ENCODE measurements at regions not wholly inside any gene's neighbourhood (a gene's known extent, or its start where the extent isn't known, plus 50 kb on each side); places are given as distances from the start of the nearest gene placed in this dataset.

GRCh38 chr4:57504797-57505530 is 394.8 kb upstream of the IGFBP7 start:
- no peak overlapping the region for H3K4me3 ChIP-seq (ENCODE audit: low read depth, low read length, poor library complexity, severe bottlenecking)
- TF ChIP-seq EZH2phosphoT487 (IDR thresholded peaks at IDR 0.05; ENCODE audit: borderline replicate concordance, low read depth, low read length) (no peak), CTCF (conservative IDR thresholded peaks at IDR 0.05; ENCODE audit: low read length) (no peak)
- no peaks in the 10 kb centered on the region for H3K9me2 ChIP-seq (ENCODE audit: insufficient read depth, low read length)
- ChIA-PET CTCF (ENCODE audit: unreplicated experiment) (no interaction called here), POLR2A (interaction anchor here (0.8 kb wide), 1 partner anchor 10 kb away, joined by 3 read pairs; no protein-coding TSS in a partner anchor)
- H3K79me2 ChIP-seq (ENCODE audit: insufficient read depth, low read depth, low read length) = no peaks in the 10 kb centered on the region
- intact Hi-C loops (cut with micrococcal nuclease; ENCODE audit: unreplicated experiment) = no loop called here
- H3K4me2 ChIP-seq (ENCODE audit: low read length) = no peak overlapping the region
- H2AFZ ChIP-seq (ENCODE audit: low read length) = no peak overlapping the region
- no TSS peak for BruUV-seq (replicated peaks)
- H3K27ac ChIP-seq (ENCODE audit: low read depth, low read length, poor library complexity, severe bottlenecking) = no peak overlapping the region
- no peaks in the 10 kb centered on the region for H4K20me1 ChIP-seq (ENCODE audit: insufficient read depth, low read length)
- DNase-seq (ENCODE audit: low spot score) = no peak
- no peaks in the 10 kb centered on the region for H3K36me3 ChIP-seq (ENCODE audit: insufficient read depth, low read length)
- H3K9me3 ChIP-seq (ENCODE audit: low read length) = no peaks in the 10 kb centered on the region
- no peaks in the 10 kb centered on the region for H3K4me1 ChIP-seq (ENCODE audit: insufficient read depth, low read length, poor library complexity, severe bottlenecking)

- Histone ChIP-seq H3K9me2 (ENCODE audit: insufficient read depth, low read length) (no peaks in the 10 kb centered on the region), H4K20me1 (ENCODE audit: insufficient read depth, low read length) (no peaks in the 10 kb centered on the region), H3K79me2 (ENCODE audit: insufficient read depth, low read depth, low read length) (no peaks in the 10 kb centered on the region), H2AFZ (ENCODE audit: low read length) (no peak overlapping the region), H3K4me3 (ENCODE audit: low read depth, low read length, poor library complexity, severe bottlenecking) (no peak overlapping the region), H3K4me1 (ENCODE audit: insufficient read depth, low read length, poor library complexity, severe bottlenecking) (no peaks in the 10 kb centered on the region), H3K4me2 (ENCODE audit: low read length) (no peak overlapping the region), H3K27ac (ENCODE audit: low read depth, low read length, poor library complexity, severe bottlenecking) (no peak overlapping the region), H3K36me3 (ENCODE audit: insufficient read depth, low read length) (no peaks in the 10 kb centered on the region), H3K9me3 (ENCODE audit: low read length) (no peaks in the 10 kb centered on the region)
- DNase-seq (ENCODE audit: low spot score) = no peak
- CTCF ChIA-PET (ENCODE audit: unreplicated experiment) = no interaction called here
- TF ChIP-seq CTCF (conservative IDR thresholded peaks at IDR 0.05; ENCODE audit: low read length) (no peak), EZH2phosphoT487 (IDR thresholded peaks at IDR 0.05; ENCODE audit: borderline replicate concordance, low read depth, low read length) (no peak)
- BruUV-seq (replicated peaks) = no TSS peak
- POLR2A ChIA-PET = no interaction called here
- intact Hi-C loops (cut with micrococcal nuclease; ENCODE audit: unreplicated experiment) = no loop called here
Measured at GRCh38 chr4:57504139-57504538, 394.0 kb upstream of the IGFBP7 start.

GRCh38 chr4:57501720-57502119 is 391.5 kb upstream of the IGFBP7 start:
- Histone ChIP-seq H3K36me3 (ENCODE audit: insufficient read depth, low read length) (no peaks in the 10 kb centered on the region), H3K9me2 (ENCODE audit: insufficient read depth, low read length) (no peaks in the 10 kb centered on the region), H3K4me1 (ENCODE audit: insufficient read depth, low read length, poor library complexity, severe bottlenecking) (no peaks in the 10 kb centered on the region), H3K9me3 (ENCODE audit: low read length) (no peaks in the 10 kb centered on the region), H3K4me3 (ENCODE audit: low read depth, low read length, poor library complexity, severe bottlenecking) (no peak overlapping the region), H4K20me1 (ENCODE audit: insufficient read depth, low read length) (no peaks in the 10 kb centered on the region), H3K4me2 (ENCODE audit: low read length) (no peak overlapping the region), H3K27ac (ENCODE audit: low read depth, low read length, poor library complexity, severe bottlenecking) (no peak overlapping the region), H2AFZ (ENCODE audit: low read length) (no peak overlapping the region), H3K79me2 (ENCODE audit: insufficient read depth, low read depth, low read length) (no peaks in the 10 kb centered on the region)
- POLR2A ChIA-PET = no interaction called here
- no peak for DNase-seq (ENCODE audit: low spot score)
- TF ChIP-seq EZH2phosphoT487 (IDR thresholded peaks at IDR 0.05; ENCODE audit: borderline replicate concordance, low read depth, low read length) = no peak
- TF ChIP-seq CTCF (conservative IDR thresholded peaks at IDR 0.05; ENCODE audit: low read length) = no peak
- no TSS peak for BruUV-seq (replicated peaks)
- intact Hi-C loops (cut with micrococcal nuclease; ENCODE audit: unreplicated experiment) = no loop called here
- CTCF ChIA-PET (ENCODE audit: unreplicated experiment) = no interaction called here
